ENCODE measurements at regions not wholly inside any gene's neighbourhood (a gene's known extent, or its start where the extent isn't known, plus 50 kb on each side); places are given as distances from the start of the nearest gene placed in this dataset.
"Not testable (repeated sequence)": the region's sequence is repeated elsewhere in the genome, so short reads cannot be mapped to it uniquely, and the experiment has no call there.

DNA sequence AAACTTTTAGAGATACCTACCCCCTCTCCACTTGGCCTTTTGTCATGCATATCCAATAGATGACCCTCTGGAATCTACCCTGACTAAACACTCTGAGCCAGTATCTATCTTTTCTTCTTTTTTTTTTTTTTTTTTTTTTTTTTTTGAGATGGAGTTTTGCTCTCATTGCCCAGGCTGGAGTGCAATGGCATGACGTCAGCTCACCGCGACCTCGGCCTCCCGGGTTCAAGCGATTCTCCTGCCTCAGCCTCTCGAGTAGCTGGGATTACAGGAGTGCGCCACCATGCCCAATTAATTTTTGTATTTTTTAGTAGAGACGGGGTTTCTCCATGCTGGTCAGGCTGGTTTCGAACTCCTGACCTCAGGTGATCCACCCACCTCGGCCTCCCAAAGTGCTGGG, 50.8 kb upstream of the GRIN2B start:
- 82 to 92% (median 82%) methylated on average over 11 of the region's 11 CpGs for WGBS, 3 donors
- H3K36me3 ChIP-seq (ENCODE audit: insufficient read depth in 1 of 2, low read depth in 1 of 2); DNase-seq; H3K4me1 ChIP-seq; ATAC-seq; H3K9me3 ChIP-seq; H3K27me3 ChIP-seq (ENCODE audit: insufficient read depth in 3 of 3, low read length in 2 of 3); H3K27ac ChIP-seq; H3K4me3 ChIP-seq; intact Hi-C loops (cut with DNase I): not testable (repeated sequence)

DNA sequence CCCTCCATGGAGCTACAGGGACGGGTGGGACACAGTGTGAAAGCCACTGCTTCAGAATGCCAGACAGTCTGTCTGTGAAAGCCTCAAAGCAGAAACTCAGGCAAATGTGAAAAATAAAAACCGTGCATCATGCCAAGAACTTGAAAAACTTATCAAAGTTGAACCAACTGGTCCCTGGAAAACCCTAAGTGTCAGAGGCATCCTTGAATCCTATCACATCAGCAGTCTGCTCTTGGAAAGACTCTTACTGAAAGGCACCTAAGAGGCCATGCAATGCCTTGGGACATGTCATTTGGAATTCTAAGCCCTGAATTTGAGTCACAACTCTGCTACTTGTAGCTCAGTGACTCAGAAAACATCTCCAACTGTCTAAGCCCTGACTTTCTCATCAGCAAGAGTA, 62.4 kb upstream of the GRIN2B start:
- DNase-seq (no peak), ATAC-seq (no peak)
- no peaks in the 10 kb centered on the region for H3K4me1 ChIP-seq
- no peaks in the 10 kb centered on the region for H3K9me3 ChIP-seq
- no peaks in the 10 kb centered on the region for H3K27me3 ChIP-seq (ENCODE audit: insufficient read depth in 3 of 3, low read length in 2 of 3)
- H3K27ac ChIP-seq = no peak overlapping the region
- no peak overlapping the region for H3K4me3 ChIP-seq
- TF ChIP-seq, protein P1, sequence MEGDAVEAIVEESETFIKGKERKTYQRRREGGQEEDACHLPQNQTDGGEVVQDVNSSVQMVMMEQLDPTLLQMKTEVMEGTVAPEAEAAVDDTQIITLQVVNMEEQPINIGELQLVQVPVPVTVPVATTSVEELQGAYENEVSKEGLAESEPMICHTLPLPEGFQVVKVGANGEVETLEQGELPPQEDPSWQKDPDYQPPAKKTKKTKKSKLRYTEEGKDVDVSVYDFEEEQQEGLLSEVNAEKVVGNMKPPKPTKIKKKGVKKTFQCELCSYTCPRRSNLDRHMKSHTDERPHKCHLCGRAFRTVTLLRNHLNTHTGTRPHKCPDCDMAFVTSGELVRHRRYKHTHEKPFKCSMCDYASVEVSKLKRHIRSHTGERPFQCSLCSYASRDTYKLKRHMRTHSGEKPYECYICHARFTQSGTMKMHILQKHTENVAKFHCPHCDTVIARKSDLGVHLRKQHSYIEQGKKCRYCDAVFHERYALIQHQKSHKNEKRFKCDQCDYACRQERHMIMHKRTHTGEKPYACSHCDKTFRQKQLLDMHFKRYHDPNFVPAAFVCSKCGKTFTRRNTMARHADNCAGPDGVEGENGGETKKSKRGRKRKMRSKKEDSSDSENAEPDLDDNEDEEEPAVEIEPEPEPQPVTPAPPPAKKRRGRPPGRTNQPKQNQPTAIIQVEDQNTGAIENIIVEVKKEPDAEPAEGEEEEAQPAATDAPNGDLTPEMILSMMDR (IDR thresholded peaks at IDR 0.05) = no peak
- no peaks in the 10 kb centered on the region for H3K36me3 ChIP-seq (ENCODE audit: insufficient read depth in 1 of 2, low read depth in 1 of 2)
- intact Hi-C loops (cut with DNase I) = no loop called here
- WGBS, 3 donors = 24 to 29% (median 26%) methylated on average over 2 of the region's 2 CpGs

GRCh38 chr12:14048941-14049545, 67.6 kb upstream of the GRIN2B start:
- no peaks in the 10 kb centered on the region for H3K9me3 ChIP-seq
- H3K27me3 ChIP-seq (ENCODE audit: insufficient read depth in 3 of 3, low read length in 2 of 3) = no peaks in the 10 kb centered on the region
- ATAC-seq (no peak), DNase-seq (no peak)
- intact Hi-C loops (cut with DNase I) = no loop called here
- H3K4me3 ChIP-seq = no peak overlapping the region
- TF ChIP-seq, protein P1 (IDR thresholded peaks at IDR 0.05) = no peak
- no peaks in the 10 kb centered on the region for H3K36me3 ChIP-seq (ENCODE audit: insufficient read depth in 1 of 2, low read depth in 1 of 2)
- H3K27ac ChIP-seq = no peak overlapping the region
- 37 to 59% (median 45%) methylated on average over 4 of the region's 4 CpGs for WGBS, 3 donors
- no peaks in the 10 kb centered on the region for H3K4me1 ChIP-seq

DNA sequence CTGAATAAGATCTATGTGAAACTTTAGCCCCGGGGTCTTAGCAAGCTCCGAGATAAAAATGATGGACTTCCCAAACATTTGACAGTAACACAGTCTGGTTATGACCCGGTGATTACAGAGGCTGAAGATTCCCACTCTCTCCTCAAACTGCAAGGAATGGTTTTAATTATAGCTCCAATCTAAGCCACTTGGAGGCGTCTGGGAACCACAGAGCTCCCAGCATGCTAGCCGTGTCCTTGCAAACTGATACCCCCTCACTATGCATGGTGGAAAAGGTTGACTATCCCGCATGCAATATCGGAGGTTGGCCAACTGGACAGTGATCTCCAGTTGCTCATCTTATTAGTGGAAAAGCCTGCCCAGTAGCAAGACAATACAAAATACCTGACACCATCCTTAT, 76.5 kb upstream of the GRIN2B start:
- intact Hi-C loops (cut with DNase I) = no loop called here
- Histone ChIP-seq H3K36me3 (ENCODE audit: insufficient read depth in 1 of 2, low read depth in 1 of 2) (no peaks in the 10 kb centered on the region), H3K4me1 (no peaks in the 10 kb centered on the region), H3K4me3 (no peak overlapping the region), H3K27me3 (ENCODE audit: insufficient read depth in 3 of 3, low read length in 2 of 3) (no peaks in the 10 kb centered on the region), H3K27ac (no peak overlapping the region), H3K9me3 (no peaks in the 10 kb centered on the region)
- no peak for ATAC-seq
- no peak for DNase-seq
- WGBS, 3 donors = 33 to 38% (median 36%) methylated on average over 7 of the region's 7 CpGs
- TF ChIP-seq, protein P1 (IDR thresholded peaks at IDR 0.05) = no peak

- H3K27ac ChIP-seq = no peak overlapping the region
- 46 to 71% (median 50%) methylated on average over 1 of the region's 1 CpG for WGBS, 3 donors
- intact Hi-C loops (cut with DNase I) = no loop called here
- TF ChIP-seq, protein P1 (IDR thresholded peaks at IDR 0.05) = no peak
- H3K27me3 ChIP-seq (ENCODE audit: insufficient read depth in 3 of 3, low read length in 2 of 3) = no peaks in the 10 kb centered on the region
- no peaks in the 10 kb centered on the region for H3K4me1 ChIP-seq
- no peaks in the 10 kb centered on the region for H3K9me3 ChIP-seq
- H3K36me3 ChIP-seq (ENCODE audit: insufficient read depth in 1 of 2, low read depth in 1 of 2) = no peaks in the 10 kb centered on the region
- DNase-seq = no peak
- no peak overlapping the region for H3K4me3 ChIP-seq
- no peak for ATAC-seq
These were observed 77.3 kb upstream of the GRIN2B start for GRCh38 chr12:14058717-14059116.
